ENCODE measurements at regions not wholly inside any gene's neighbourhood (a gene's known extent, or its start where the extent isn't known, plus 50 kb on each side); places are given as distances from the start of the nearest gene placed in this dataset.

DNA sequence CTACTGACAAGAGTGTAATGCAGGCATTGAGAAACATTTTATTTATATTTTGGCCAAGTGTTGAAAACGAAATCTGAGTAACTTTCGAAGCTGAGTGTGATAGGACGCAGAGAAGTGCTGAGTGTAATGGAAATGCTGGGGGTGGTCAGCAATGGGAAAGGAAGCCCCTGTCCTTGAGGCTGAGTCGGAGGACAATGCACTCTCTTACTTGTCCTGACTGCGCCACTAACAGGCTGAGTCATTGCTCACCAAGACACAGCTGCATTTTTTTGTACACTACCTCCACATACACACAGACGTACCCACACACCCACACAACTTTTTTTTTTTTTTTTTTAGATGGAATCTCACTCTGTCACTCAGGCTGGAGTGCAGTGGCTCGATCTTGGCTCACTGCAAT lies 637.7 kb downstream of the SLCO4C1 start:
- TF ChIP-seq EZH2 (IDR thresholded peaks at IDR 0.05; ENCODE audit: borderline replicate concordance, low read depth, low read length, poor library complexity, severe bottlenecking) = no peak
- TF ChIP-seq, protein P1, sequence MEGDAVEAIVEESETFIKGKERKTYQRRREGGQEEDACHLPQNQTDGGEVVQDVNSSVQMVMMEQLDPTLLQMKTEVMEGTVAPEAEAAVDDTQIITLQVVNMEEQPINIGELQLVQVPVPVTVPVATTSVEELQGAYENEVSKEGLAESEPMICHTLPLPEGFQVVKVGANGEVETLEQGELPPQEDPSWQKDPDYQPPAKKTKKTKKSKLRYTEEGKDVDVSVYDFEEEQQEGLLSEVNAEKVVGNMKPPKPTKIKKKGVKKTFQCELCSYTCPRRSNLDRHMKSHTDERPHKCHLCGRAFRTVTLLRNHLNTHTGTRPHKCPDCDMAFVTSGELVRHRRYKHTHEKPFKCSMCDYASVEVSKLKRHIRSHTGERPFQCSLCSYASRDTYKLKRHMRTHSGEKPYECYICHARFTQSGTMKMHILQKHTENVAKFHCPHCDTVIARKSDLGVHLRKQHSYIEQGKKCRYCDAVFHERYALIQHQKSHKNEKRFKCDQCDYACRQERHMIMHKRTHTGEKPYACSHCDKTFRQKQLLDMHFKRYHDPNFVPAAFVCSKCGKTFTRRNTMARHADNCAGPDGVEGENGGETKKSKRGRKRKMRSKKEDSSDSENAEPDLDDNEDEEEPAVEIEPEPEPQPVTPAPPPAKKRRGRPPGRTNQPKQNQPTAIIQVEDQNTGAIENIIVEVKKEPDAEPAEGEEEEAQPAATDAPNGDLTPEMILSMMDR (conservative IDR thresholded peaks at IDR 0.05; ENCODE audit: low read depth, low read length) = no peak

Data from A673 (cell line).